ENCODE measurements at regions not wholly inside any gene's neighbourhood (a gene's known extent, or its start where the extent isn't known, plus 50 kb on each side); places are given as distances from the start of the nearest gene placed in this dataset.
"Not testable (repeated sequence)": the region's sequence is repeated elsewhere in the genome, so short reads cannot be mapped to it uniquely, and the experiment has no call there.

DNA sequence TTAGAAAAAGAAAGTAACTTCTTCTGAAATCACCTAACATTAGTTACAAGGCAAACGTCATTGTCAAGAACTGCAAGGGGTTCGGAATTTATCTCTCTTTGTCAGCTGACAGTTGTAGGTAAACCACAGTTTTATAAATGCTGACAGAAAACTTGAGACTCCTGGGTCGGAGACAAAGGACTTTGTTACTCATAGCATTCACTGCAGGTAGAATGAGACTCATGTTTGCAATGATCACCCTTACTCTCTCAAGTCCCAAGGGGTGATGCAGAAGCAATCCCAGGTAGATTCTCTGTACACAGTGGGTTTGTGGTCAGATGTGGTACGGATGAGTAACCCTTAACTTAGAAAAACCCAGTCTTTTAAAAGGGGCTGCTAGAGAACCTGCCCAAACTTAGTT, 757.8 kb downstream of the TRIB2 start:
- DNase-seq = no peak

- no peak for DNase-seq
Observed at GRCh38 chr2:13480057-13480456, 763.3 kb downstream of the TRIB2 start.

- DNase-seq = no peak
Observed at GRCh38 chr2:13481201-13481600, 764.5 kb downstream of the TRIB2 start.

GRCh38 chr2:13485256-13485655, 768.5 kb downstream of the TRIB2 start:
- no peak for DNase-seq

- DNase-seq = no peak
Observed at GRCh38 chr2:13488965-13489364, 772.2 kb downstream of the TRIB2 start.

GRCh38 chr2:13492262-13492661, 775.5 kb downstream of the TRIB2 start:
- no peak for DNase-seq

DNA sequence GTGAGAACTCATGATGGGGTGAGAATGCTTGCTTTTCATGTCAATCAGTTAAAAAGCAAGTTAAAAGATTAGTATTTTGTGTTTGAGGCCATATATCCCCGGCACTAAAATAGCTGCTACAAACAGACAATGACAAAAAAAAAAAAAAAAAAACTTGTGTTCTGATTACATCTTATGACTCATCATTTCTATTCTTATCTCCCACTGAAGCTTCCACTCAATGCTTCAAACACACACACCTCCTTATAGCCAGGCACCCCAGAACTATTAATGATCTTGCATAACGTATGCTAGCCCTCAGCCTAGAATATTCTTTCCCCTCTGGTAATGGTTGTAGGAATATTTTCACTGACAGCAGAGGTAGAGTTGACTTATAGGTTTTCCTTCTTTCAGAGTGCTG, 778.3 kb downstream of the TRIB2 start:
- no peak for DNase-seq

DNA sequence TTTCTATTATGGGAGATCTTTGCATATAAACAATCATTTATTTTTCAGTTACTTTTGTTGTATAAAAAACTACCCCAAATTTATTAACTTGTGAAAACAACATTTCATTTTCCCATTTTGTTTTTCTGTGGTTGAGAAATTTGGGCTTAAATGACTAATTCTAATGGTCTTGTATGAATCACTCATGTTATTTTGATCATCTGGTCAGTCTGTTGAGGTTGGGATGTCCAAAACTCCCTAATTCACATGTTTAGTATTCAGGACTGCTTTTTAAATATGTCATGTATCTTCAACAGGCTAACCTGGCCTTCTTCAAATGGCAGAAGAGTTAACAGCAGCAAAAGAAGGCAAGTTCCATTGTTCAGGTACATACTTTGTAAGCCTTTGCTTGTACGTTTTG, 788.1 kb downstream of the TRIB2 start:
- no peak for DNase-seq

GRCh38 chr2:13508671-13509070, 791.9 kb downstream of the TRIB2 start:
- no peak for DNase-seq

- no peak for DNase-seq
Observed at GRCh38 chr2:13515254-13515653, 798.5 kb downstream of the TRIB2 start.

DNA sequence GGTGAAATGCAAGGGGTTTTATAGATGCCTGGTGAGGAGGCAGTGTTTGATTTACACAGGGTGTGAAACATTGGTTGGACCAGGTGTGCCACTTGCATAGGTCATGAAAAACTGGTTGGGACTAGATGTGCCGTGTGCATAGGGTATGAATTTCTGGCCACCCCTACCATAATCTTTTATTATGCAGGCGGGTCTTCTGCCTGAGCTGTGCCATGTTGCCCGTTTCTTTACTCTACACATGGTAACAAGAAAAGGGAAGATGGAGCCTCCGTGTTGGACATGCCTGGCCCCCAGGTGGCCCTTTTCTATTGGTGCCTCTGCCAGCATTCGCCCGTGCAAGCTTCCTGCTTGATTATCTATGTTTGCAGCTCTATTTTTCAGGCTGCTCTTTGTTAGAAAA, 805.4 kb downstream of the TRIB2 start:
- DNase-seq = no peak

- no peak for DNase-seq
Observed at GRCh38 chr2:13522917-13523821, 806.4 kb downstream of the TRIB2 start.

- no peak for DNase-seq
Observed at GRCh38 chr2:13524492-13524891, 807.8 kb downstream of the TRIB2 start.

- not testable (repeated sequence) for DNase-seq
Observed at GRCh38 chr2:13531735-13532410, 815.1 kb downstream of the TRIB2 start.

DNA sequence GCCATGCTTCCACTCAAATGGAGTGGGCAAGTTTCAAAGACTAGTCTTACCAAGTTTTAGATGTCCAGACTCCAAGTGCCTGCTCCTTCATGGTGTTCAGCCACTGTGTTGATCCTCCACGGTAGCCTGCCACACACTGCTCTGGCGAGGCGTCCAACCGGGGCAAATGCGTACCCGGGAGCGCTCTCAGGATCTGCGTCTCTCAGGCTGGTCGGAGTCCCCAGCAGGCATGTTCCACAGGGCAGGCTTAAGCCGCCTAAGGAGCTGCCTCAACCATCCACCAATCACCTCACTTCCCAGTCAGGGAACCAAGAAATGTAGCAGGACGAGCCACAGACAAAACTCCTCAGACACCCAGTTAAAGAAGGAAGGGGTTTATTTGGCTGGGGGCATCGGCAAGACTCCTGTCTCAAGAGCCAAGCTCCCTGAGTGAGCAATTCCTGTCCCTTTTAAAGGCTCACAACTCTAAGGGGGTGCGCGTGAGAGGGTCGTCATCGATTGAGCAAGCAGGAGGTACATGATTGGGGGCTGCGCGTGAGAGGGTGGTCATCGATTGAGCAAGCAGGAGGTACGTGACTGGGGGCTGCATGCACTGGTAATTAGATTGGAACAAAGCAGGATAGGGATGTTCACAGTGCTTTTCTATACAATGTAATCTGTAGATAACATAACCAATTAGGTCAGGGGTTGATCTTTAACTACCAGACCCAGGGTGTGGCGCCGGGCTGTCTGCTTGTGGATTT, 816.2 kb downstream of the TRIB2 start:
- DNase-seq = not testable (repeated sequence)

DNA sequence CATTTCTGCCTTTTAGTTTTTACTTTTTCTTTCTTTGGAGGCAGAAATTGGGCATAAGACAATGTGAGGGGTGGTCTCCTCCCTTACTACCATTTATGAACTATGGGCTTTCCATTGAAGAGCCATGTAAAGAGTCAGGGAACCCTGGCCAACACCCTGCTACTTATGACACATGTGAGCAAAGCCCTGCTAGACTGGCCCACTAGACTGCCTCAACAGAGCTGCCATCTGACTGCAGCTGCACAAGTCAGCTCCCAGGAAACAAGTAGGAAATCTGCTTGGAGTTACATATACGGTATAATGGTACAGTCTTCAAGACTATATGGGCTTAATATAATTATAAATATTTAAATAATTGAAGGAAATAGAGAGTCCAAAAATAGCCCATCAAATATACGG, 816.8 kb downstream of the TRIB2 start:
- DNase-seq = no peak

DNA sequence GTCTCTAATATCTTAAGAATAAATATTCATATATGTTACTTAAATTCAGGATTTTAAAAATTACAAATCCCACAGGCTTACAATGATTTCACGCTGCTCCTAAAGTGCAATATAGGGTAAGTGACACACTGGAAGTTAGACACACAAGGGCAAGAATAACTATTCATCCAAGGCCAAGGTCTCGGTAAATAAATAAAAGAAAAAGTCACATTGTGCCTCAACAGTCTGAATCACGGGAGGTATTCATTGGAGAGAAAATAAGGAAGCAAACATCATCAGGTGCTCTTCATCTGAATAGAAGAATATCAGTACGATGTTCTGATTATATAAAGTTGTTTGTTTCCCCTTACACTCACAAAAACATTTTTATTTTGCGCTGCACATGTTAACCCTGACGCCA, 820.2 kb downstream of the TRIB2 start:
- DNase-seq = no peak

GRCh38 chr2:13537771-13538349, 821.1 kb downstream of the TRIB2 start:
- DNase-seq = no peak

GRCh38 chr2:13539296-13539695, 822.6 kb downstream of the TRIB2 start:
- no peak for DNase-seq

- no peak for DNase-seq
Observed at GRCh38 chr2:13542061-13542460, 825.3 kb downstream of the TRIB2 start.

GRCh38 chr2:13542642-13543041, 825.9 kb downstream of the TRIB2 start:
- DNase-seq = no peak

GRCh38 chr2:13543550-13543949, 826.8 kb downstream of the TRIB2 start:
- DNase-seq = no peak

DNA sequence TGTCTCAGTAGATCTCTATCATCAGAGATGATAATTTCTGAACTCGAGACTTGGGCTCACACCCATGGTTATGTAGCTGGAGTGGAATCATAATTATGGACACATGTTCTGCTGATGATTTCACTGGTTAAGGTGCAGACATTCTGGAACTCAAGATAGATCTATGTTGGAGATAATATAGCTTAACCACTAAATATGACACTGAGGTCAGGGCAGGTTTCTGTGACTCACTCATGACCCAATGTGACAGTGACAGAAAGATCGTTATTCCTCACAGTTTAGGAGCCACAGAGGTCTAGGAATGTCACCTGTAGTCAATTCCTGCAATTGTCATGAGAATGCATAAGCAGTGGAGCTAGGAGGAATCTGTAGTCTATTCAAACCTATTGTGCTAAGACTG, 828.6 kb downstream of the TRIB2 start:
- DNase-seq = no peak

Measured in SIG-M5 (cell line).